Muscle layer of duodenum (tissue), 2 donors: ENCODE measurements at regions not wholly inside any gene's neighbourhood (a gene's known extent, or its start where the extent isn't known, plus 50 kb on each side); places are given as distances from the start of the nearest gene placed in this dataset.

Experiments used
- H3K27ac ChIP-seq: one replicate; pipeline ENCODE4 v1.7.0; 2013; ENCODE audit warnings: mild to moderate bottlenecking, low read length
- H3K27me3 ChIP-seq: one replicate; pipeline ENCODE4 v1.7.0; 2013; ENCODE audit warnings: low read depth, mild to moderate bottlenecking, control low read depth, low read length
- H3K36me3 ChIP-seq, 2 donors: one replicate each; pipeline ENCODE4 v1.7.0; 2013; ENCODE audit warnings: low read length in 2 of 2, control low read depth in 1 of 2, mild to moderate bottlenecking in 1 of 2; ENCODE audit not compliant: insufficient read depth in 2 of 2, control insufficient read depth in 1 of 2
- H3K4me1 ChIP-seq, 2 donors: one replicate each; pipeline ENCODE4 v1.7.0; 2013; ENCODE audit warnings: low read length in 2 of 2, mild to moderate bottlenecking in 2 of 2, control low read depth in 1 of 2, moderate library complexity in 1 of 2; ENCODE audit not compliant: insufficient read depth in 2 of 2, control insufficient read depth in 1 of 2
- H3K4me3 ChIP-seq, 2 donors: one replicate each; pipeline ENCODE4 v1.7.0; 2013; ENCODE audit warnings: low read length in 2 of 2, low read depth in 1 of 2, mild to moderate bottlenecking in 1 of 2
- H3K9me3 ChIP-seq, 2 donors: one replicate each; pipeline ENCODE4 v1.7.0; 2013; ENCODE audit warnings: low read length in 2 of 2, control low read depth in 1 of 2, mild to moderate bottlenecking in 1 of 2; ENCODE audit not compliant: control insufficient read depth in 1 of 2
- donor health status: healthy.

DNA sequence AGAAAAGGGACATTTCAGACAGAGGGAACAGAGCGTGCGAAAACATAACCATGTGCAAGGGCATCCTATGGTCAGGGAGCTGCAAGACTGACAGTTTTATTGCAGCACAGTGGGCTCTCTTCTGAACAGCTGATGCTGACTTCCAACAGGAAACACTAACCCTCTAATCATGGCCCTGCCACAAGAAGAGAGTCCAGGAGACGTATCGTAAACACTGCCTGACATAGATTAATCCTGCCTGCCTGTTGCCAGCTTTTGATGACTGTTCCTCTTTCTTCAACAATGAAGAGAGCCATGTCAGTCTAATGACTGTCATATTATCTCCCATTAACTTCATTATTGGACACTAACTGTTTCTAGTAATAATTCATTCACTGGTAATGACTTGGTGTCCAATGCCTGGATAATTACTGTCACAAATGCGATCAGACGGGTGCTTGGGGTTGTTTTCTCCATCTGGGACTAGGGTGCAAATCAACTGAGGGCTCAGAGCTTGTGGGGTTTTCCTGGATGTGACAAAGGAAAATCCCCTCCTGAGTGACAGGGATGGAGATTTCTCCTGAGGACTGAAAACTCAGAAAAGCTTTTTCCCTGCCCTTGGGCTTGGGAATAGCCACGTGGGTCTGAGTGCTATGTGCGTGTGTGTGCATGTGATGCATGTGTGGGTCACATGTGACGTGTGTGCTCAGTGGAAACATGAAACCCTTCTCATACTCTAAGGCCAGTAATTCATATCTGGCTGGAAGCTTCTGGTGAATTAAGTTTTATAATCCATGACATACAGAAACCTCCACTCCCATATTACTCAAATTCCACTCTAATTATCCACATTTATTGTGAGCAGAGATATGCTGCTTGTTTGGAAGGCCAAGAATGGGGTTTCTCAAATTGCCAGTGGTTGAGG is 144.0 kb upstream of the PLXNA2 start:
- no peak overlapping the region for H3K4me3 ChIP-seq
- H3K36me3 ChIP-seq = no peaks in the 10 kb centered on the region
- no peaks in the 10 kb centered on the region for H3K4me1 ChIP-seq
- no peaks in the 10 kb centered on the region for H3K9me3 ChIP-seq
- H3K27ac ChIP-seq = no peak overlapping the region
- no peaks in the 10 kb centered on the region for H3K27me3 ChIP-seq

DNA sequence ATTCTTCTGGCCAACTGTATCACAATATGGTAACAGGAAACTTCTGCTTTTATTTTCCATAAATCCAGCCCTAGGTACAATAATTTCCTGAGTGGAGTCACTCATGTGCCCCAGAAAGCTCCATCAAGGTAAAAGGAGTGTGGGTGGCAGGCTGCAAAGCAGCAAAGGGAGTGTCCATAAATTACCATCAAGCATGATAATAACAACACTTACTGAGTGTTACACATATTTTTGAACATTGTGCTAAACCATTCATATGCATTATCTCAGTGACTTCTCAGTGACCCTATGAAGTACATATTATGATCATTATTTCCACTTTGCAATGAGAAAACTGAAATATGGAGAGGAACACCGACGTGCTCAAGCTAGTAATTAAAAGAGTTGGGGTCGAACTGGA is 149.2 kb upstream of the PLXNA2 start:
- Histone ChIP-seq H3K4me3 (no peak overlapping the region), H3K27me3 (no peaks in the 10 kb centered on the region), H3K4me1 (no peaks in the 10 kb centered on the region), H3K9me3 (no peaks in the 10 kb centered on the region), H3K27ac (no peak overlapping the region), H3K36me3 (no peaks in the 10 kb centered on the region)

GRCh38 chr1:208393826-208394225 is 149.6 kb upstream of the PLXNA2 start:
- no peaks in the 10 kb centered on the region for H3K27me3 ChIP-seq
- no peaks in the 10 kb centered on the region for H3K4me1 ChIP-seq
- H3K27ac ChIP-seq = no peak overlapping the region
- H3K9me3 ChIP-seq = no peaks in the 10 kb centered on the region
- H3K4me3 ChIP-seq = no peak overlapping the region
- H3K36me3 ChIP-seq = no peaks in the 10 kb centered on the region

GRCh38 chr1:208397286-208397685 is 153.1 kb upstream of the PLXNA2 start:
- no peaks in the 10 kb centered on the region for H3K4me1 ChIP-seq
- H3K4me3 ChIP-seq = no peak overlapping the region
- no peaks in the 10 kb centered on the region for H3K9me3 ChIP-seq
- no peaks in the 10 kb centered on the region for H3K27me3 ChIP-seq
- H3K27ac ChIP-seq = no peak overlapping the region
- no peaks in the 10 kb centered on the region for H3K36me3 ChIP-seq

DNA sequence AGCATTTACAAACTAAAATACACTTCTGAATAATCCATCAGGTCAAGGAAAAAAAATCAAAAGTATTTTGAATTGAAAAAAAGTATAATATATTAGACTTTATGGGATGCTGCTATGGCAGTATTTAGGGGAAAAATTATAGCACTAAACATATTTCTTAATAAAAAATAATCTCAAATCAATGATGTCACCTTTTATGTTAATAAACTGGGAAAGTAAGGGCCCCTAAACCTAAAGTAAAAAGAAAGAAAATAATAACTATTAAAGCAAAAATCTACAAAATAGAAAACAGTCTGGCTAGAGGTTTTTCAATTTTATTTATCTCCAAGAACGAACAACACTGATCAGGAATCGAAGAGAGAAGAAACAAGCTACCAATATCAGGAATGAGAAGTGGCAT is 160.8 kb upstream of the PLXNA2 start:
- Histone ChIP-seq H3K4me3 (no peak overlapping the region), H3K4me1 (no peaks in the 10 kb centered on the region), H3K36me3 (no peaks in the 10 kb centered on the region), H3K27ac (no peak overlapping the region), H3K9me3 (no peaks in the 10 kb centered on the region), H3K27me3 (no peaks in the 10 kb centered on the region)

DNA sequence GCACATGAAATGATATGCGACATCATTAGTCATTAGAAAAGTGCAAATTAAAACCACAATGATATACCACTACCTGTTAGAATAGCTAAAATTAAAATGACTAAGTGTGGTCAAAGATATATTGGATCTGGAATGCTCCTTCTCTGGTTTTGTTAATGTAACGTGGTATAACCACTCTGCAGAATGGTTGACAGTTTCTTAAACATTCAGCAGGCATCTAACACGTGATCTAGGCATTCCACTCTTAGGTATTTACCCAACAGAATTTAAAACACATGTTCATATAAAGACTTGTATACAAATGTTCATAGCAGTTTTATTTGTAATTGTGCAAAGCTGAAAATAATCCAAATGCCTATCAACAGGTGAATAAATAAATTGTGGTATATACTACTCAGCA is 165.0 kb upstream of the PLXNA2 start:
- no peak overlapping the region for H3K27ac ChIP-seq
- H3K27me3 ChIP-seq = no peaks in the 10 kb centered on the region
- no peaks in the 10 kb centered on the region for H3K4me1 ChIP-seq
- H3K36me3 ChIP-seq = no peaks in the 10 kb centered on the region
- no peak overlapping the region for H3K4me3 ChIP-seq
- no peaks in the 10 kb centered on the region for H3K9me3 ChIP-seq

- Histone ChIP-seq H3K36me3 (no peaks in the 10 kb centered on the region), H3K4me1 (no peaks in the 10 kb centered on the region), H3K27me3 (no peaks in the 10 kb centered on the region), H3K4me3 (no peak overlapping the region), H3K9me3 (no peaks in the 10 kb centered on the region), H3K27ac (no peak overlapping the region)
These were observed 166.2 kb upstream of the PLXNA2 start for GRCh38 chr1:208410409-208410808.

DNA sequence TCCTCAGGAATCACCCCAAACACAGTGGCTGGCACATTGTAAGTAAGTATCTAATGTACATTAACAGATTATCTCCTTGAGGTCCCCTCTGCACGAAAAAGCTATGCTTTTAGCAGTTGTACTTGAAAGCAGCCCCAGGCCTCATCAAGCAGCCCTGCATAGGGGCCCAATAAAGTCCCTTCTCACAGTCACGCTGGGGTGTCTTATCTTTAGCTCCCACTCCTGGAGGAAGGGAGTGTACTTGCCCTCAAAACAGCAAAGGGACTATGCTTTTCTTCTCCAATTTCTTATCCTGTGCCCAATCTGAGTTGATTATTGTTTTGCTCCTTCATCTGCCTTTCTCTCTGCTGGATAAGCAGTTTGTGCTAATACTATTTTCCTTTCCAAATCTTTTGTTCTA is 168.8 kb upstream of the PLXNA2 start:
- no peak overlapping the region for H3K4me3 ChIP-seq
- no peaks in the 10 kb centered on the region for H3K27me3 ChIP-seq
- no peak overlapping the region for H3K27ac ChIP-seq
- H3K4me1 ChIP-seq = no peaks in the 10 kb centered on the region
- no peaks in the 10 kb centered on the region for H3K9me3 ChIP-seq
- H3K36me3 ChIP-seq = no peaks in the 10 kb centered on the region

DNA sequence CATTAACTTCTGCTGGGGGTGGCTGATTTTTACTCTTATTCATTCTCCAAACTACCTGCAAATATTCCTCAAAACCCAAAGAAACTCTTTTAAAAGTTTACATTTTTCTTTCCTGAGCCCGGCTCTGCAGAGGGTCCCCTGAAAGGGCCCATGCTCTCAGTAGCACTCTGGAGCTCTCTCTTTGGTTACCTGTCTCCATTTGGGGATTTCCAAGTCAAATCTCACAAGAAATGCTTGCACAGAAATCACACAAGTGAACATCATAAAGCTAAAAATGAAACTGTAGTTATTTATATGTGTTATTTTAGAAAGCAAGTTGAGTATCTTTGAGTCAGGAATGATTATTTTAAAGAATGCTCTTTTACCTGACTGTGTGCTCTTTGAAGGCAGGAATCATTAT is 174.5 kb upstream of the PLXNA2 start:
- H3K4me3 ChIP-seq = no peak overlapping the region
- H3K4me1 ChIP-seq = no peaks in the 10 kb centered on the region
- H3K36me3 ChIP-seq = no peaks in the 10 kb centered on the region
- H3K27ac ChIP-seq = no peak overlapping the region
- H3K27me3 ChIP-seq = no peaks in the 10 kb centered on the region
- no peaks in the 10 kb centered on the region for H3K9me3 ChIP-seq

DNA sequence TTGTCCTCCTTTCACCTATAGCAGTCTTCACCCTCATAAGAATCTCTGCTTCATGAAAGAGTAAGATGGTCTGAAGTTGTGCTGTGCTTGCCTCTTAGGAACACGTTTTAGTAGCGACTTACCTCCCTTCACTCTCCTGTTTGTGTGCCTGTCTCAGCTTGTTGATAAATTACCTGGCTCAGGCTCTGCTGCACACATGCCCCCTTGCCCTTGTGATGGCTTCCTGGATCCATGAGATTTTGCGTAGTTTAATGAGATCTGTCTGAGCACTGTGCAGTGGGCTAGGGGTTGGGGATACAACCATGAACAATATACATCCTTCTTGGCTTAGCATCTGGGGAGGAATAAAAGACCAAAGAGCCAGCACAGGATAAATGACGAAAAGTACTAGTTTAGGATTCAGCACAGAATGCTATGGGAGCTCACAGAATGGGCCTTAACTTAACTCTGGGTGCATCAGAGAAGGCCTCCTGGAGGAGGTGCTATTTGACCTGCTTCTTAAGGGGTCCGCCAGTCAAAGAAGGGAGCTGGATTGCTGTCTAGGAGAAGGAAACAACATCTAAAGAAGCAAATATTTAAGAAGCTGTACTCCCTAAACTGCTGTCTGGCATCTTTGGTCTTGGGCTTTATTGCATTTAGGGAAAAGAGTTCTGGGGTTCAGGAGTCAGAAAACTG is 175.7 kb upstream of the PLXNA2 start:
- no peaks in the 10 kb centered on the region for H3K9me3 ChIP-seq
- no peak overlapping the region for H3K27ac ChIP-seq
- H3K4me1 ChIP-seq = no peaks in the 10 kb centered on the region
- no peak overlapping the region for H3K4me3 ChIP-seq
- no peaks in the 10 kb centered on the region for H3K27me3 ChIP-seq
- H3K36me3 ChIP-seq = no peaks in the 10 kb centered on the region

- H3K4me1 ChIP-seq = no peaks in the 10 kb centered on the region
- no peaks in the 10 kb centered on the region for H3K36me3 ChIP-seq
These were observed 176.5 kb upstream of the PLXNA2 start for GRCh38 chr1:208420696-208421095.

More at GRCh38 chr1:208420696-208421095, 176.5 kb upstream of the PLXNA2 start:
- H3K9me3 ChIP-seq = no peaks in the 10 kb centered on the region
- no peak overlapping the region for H3K27ac ChIP-seq
- no peak overlapping the region for H3K4me3 ChIP-seq
- no peaks in the 10 kb centered on the region for H3K27me3 ChIP-seq
